EL (cell line): ENCODE measurements at regions not wholly inside any gene's neighbourhood (a gene's known extent, or its start where the extent isn't known, plus 50 kb on each side); places are given as distances from the start of the nearest gene placed in this dataset.
A peak's percentile ranks its signal among the peaks of the same experiment; 100 is the strongest.

ENCODE experiments used
- DNase-seq: peaks from one replicate; pipeline ENCODE4 v3.0.0-alpha.2; 2016

DNA sequence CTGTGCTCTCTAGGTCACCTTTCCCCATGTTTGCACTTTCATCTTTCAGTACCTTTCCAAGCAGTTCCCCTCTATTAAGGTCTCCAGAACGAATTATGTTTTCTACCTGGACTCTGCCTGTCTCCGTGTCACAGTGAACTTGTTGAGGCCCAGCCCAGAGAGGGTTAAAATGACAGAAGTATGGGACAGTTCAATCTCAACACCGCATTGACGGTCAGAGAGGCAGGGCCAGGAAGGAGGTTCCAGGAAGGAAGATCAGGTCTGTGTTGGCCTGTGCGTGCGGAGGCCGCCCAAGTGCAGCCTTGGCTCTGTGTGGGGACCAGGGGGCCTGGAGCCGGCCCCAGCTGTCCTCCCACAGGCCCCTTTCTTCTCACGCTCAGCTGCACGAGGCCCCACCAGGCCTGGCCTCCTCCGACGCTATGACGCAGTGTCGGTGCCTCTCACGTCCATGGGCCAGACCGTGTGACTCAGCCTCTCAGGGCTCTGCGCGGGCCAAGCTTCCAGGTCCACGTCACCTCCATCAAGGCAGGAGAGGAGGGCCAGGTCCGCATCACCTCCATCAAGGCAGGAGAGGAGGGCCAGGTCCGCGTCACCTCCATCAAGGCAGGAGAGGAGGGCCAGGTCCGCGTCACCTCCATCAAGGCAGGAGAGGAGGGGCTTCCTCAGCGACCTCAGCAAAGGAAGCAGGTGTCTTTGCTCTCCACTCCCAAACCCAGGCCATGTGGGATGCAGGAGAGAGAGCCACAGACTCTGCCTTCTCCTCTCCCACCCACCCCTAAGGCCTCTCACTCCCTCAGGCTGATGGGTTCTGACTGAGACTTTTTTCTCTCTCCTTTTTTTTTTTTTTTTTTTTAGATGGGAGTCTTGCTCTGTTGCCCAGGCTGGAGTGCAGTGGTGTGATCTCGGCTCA is 83.1 kb downstream of the CPN2 start:
- DNase-seq, result no peak

- no peak for DNase-seq
These were observed 82.2 kb downstream of the CPN2 start for GRCh38 chr3:194268654-194269512.

- peak; percentile 23 for DNase-seq
These were observed 81.5 kb downstream of the CPN2 start for GRCh38 chr3:194269610-194270145.

DNA sequence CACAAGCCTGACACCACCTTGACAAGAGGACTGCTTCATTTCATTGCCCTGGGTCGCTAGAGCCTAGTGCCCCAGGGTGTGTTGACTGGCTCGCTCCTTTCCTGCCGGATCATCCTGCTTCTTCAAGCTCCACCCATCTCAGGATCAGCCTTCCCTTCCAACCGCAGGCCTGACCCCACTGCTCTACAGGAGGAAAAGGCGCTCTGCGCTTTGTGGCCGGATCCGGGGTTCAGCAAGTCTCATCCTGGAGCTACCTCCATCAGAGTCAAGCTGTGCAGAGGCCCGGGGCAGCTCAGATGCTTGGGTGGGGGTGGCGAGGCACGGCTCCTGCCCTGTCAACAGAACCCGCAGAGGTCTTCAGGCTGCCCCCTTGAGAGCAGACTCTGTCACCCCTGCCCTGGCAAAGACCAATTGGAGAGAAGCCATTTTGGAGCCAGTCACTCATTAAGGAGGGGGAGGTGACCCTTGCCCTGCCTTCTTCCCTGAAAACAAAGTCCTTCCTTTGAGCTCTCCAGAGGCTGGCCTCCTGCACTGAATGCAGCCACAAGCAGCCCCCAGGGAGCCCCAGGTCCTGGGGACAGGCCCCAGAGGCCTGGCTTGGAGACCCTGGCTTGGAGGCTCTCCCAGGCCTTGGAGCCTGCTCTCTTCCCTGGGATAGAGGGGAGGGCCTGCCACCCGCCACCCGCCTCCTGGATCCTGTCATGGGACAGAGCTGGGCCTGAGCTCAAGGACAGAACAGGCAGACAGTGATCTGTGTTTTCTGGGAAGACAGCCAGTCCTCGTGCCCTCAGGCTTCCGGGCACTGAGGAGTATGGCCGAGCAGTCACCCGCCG is 80.3 kb downstream of the CPN2 start:
- peak; percentile 33 for DNase-seq

DNA sequence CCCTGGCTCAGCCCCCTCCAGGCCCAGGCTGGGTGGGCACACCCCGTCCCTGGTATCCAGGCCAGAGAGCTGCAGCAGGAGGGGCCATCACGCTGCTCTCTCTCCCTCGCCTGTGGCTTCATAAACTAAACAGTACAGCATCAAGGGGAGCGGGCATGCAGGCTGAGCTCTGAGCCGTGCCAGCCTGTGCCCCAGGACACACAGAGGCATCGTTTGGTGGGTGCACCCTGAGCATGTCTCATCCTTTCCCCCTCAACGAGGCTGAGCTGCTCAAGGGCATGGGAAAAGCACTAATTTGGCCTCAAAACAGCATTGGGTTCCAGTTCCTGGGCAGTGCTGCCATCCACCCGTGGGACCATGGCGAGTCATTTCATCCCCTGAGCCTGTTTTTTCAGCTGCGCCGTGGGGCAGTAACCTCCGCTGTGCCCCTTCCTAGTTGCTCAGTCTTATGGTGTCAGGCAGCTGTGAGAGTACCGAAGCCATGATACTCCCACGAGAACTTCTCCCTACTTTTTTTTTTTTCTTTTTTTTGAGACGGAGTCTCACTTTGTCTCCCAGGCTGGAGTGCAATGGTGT is 79.6 kb downstream of the CPN2 start:
- DNase-seq, result no peak

GRCh38 chr3:194272221-194272620 is 78.9 kb downstream of the CPN2 start:
- no peak for DNase-seq

DNA sequence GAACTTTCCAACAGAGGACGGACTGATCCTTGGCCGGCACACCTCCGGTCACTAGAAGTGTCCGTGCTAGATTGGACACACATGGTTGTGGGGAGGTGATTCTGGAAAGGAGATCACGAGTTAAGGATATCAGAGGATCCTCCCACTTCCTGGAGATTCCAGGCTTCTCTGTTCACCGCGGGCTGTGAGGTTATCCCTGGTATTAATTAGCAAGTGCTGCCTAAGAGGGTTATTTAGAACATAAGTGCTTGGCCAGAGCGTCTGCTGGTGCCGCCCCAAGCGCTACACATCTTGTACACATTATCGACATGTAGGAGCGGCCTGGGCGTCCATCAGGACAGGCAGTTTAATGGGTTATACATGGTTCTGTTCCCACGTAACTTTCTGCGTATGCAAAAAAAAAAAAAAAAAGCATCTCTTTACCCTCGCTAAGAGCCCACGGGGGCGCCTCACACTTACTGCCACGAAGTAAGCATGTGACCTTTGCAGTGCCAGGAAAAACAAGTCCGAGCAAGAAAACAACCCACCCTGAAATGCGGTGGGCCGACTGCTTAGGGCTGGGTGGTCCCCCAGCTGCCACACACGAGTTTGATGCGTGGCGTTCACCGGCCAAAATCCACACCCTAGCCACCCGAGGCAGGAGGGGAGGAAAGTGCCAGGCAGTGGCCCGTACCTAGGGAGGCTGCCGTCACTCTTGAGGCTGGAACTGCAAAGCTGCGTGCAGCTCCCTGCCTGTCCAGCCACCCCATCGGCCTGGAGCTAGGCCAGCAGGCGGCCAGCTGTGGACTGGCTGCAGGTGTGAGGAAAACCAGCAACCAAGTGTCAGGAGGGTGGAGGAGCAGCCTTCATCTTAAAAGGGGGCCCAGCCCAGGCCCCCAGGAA is 78.0 kb downstream of the CPN2 start:
- DNase-seq, result no peak

DNA sequence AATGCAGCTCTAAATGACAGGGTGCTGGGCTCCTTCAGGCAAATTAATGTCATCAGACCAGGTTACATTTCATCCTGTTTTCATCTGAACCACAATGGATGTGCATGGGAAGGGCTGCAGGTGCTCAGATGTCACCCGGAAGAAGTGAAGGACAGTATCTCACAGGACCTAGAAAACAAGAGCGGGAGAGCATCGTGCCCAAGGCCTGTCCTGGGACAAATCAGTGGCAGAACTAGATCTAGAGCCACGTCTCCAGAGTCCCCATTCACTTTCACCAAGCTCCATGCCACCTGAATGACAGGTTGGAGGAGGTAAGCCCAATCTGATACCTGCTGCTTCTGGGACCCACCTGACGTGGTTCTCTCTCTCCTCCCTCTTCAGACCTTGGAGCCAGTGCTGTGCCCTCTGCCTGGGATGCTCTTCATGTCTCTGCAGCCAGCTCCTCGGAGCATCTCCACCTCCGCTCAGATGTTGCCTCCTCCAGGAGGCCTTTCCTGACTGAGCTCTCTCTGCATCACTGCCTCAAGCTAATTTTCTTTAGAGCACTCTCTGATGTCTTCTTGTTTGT is 77.3 kb downstream of the CPN2 start:
- no peak for DNase-seq

DNA sequence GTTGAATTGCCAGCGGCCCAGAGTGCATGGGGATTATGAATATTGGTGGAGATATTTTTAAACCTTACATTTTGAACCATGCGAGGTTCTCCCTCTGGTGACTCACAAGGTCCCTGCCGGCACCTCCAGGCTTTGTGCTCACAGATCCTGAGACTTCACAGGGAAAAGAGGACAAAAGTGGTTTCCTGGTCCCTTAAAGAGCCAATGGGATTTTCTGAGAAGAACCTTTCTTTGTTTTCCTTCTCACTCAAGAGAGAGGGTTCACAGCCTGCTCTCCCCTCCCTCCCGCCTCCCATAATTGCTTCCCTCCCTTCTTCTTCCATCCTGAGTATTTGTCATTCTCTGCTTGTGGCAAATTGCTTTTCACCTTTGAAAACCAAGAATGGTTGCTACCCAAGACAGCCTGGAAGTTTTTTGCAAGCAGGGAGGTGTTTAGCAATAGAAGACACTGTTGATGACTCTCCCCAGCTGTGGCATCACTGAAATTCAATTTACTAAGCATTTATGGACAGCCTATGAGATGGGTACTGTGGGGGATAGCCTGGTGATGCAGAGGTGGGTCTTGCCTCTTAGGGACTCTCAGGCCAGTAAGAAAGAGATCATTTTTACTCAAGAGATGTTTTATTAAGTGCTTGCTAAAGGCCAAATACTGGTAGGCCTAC is 76.6 kb downstream of the CPN2 start:
- no peak for DNase-seq

DNA sequence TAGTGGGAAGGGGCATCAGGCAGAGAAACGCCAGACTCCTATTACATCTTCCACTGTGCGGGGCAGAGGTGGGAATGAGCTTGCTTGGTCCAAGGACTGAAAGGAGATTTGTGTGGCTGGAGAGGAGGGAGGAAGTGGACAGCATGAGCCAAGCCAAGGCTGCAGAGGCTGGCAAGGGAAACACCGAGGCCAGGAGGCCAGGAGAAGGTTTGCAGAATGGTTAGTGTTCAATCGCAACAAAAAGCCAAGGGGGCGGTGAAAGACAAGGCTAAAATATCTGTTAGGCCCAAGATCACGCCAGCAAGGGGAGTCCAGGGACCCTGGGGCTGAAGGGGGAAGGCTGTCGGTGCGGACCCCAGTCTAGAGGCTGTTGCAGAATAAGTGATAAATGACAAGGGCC is 75.8 kb downstream of the CPN2 start:
- DNase-seq, result peak; percentile 40

DNA sequence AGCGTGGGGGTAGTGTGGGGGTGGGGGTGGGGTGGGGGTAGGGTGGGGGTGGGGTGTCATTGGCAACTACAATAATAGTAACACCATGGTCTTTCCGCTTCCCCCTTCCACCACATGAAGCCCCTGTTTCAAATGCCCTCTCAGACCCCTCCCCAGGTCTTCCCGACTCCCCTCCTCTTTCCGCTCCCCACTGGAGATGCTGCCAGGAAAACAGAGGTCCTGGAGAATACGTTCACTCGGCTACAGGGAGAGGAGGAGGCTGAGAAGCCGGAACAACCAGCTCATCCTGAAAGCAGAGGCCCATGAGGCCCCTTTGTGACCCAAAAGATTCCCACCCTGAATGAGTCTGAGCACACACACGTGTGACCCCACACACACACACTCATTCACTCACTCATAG is 75.4 kb downstream of the CPN2 start:
- no peak for DNase-seq

GRCh38 chr3:194276768-194277103 is 74.4 kb downstream of the CPN2 start:
- no peak for DNase-seq

DNA sequence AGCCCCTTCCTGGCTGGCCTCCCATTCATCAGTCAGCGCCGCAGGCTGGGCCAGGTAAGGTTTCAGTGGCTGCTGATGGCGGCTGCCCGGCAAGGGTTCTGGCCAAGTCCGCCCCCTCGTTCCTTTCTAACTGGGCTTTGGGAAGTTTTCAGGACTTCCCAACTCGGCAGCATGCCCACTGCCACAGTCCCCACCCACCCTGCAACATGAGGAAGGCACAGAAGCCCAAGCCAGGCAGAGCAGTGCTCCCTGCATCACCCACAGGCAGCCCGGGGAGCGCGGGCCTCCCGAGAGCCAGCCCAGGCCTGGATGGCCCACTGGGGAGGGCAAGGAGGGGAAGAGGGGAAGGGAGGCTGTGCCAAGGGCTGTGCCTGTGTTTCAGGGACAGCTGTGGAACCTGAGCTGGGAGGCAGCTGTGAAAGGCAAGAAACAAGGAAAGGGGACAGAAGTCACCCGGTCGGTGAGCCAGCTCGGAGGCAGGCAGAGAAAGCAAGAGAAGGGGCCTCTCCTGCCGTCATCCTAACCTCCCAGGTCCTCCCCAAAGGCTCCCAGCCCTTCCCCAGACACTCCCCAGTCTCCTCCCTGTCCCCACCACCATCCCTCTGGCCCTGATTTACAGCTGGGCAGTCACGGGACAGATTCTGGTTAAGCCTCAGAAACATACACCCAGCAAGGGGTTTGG is 73.9 kb downstream of the CPN2 start:
- DNase-seq, result no peak

DNA sequence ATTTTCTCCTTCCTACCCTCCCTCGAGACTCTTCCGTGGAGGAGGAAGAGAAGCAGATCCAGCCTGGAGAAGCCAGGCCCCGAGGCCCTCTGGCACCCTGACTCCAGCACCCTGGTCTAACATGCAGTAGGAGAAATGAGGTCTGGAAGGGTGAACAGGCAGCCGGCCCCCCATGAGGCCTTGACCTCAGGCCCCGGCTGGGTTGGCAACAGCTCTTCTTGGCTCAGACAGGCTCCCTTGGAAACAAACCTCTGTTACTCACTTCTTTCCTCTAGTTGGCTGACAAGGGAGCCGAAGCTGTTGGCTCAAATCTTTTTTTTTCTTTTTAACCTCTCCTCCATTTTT is 73.4 kb downstream of the CPN2 start:
- DNase-seq, result no peak

- no peak for DNase-seq
These were observed 72.8 kb downstream of the CPN2 start for GRCh38 chr3:194278186-194278845.

- DNase-seq, result no peak
These were observed 72.0 kb downstream of the CPN2 start for GRCh38 chr3:194279101-194279500.

- DNase-seq, result no peak
These were observed 71.3 kb downstream of the CPN2 start for GRCh38 chr3:194279701-194280360.

GRCh38 chr3:194280777-194281176 is 70.4 kb downstream of the CPN2 start:
- DNase-seq, result no peak

DNA sequence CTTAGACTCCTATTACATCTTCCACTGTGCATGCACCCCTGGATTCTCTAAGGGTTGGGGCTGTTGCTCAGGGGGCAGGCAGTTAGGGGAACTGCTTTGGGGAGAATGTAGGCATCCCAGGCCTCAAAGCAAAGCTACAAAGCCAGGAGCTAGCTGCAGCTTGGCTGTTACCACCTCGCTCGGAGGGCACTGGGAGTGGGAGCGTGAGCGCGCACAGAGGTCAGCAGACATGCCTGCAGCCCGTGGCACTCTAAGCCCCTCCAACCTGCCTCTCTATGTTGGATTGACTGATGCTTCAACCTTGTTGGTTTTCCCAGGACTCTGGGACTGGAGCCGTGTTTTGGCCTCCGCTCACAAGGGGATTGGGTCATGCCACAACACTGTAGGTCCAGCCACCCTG is 69.8 kb downstream of the CPN2 start:
- DNase-seq, result no peak
